ENCODE measurements at regions not wholly inside any gene's neighbourhood (a gene's known extent, or its start where the extent isn't known, plus 50 kb on each side); places are given as distances from the start of the nearest gene placed in this dataset.

DNA sequence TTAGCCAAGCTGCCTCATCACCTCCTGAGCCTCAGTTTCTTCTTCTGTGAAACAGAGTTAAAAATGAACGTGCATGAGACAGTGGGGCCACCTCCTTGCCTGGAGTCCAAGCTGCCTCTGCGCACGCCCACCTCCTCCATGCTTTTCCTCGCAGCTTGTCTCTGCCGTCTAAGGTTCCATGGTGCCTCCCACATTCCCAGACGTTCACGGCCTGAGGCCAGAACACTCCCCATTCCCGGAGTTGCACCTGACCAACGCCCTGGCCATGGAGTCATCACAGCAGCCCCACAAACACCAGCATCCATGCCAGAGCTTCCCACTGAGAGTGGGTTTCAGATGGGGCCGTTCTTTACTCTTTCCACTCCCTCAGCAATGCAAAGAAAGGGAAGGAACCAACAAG lies 183.0 kb upstream of the FOXF1 start:
- H3F3A ChIP-seq (ENCODE audit: low read depth) = no peaks in the 10 kb centered on the region
- Mint-ChIP-seq H3K4me1 (no peaks in the 10 kb centered on the region), H3K4me3 (no peak overlapping the region), H3K27ac (no peak overlapping the region), H3K9me3 (no peaks in the 10 kb centered on the region), H3K36me3 (no peaks in the 10 kb centered on the region), H3K27me3 (ENCODE audit: insufficient read depth, low read depth) (peaks cover 15% of the 10 kb centered on the region)
- H3K27ac ChIP-seq = no peak overlapping the region
- H4K20me1 ChIP-seq (ENCODE audit: low read depth) = no peaks in the 10 kb centered on the region
- no peak for TF ChIP-seq EZH2phosphoT487 (IDR thresholded peaks at IDR 0.05)
- TF ChIP-seq, protein P1, sequence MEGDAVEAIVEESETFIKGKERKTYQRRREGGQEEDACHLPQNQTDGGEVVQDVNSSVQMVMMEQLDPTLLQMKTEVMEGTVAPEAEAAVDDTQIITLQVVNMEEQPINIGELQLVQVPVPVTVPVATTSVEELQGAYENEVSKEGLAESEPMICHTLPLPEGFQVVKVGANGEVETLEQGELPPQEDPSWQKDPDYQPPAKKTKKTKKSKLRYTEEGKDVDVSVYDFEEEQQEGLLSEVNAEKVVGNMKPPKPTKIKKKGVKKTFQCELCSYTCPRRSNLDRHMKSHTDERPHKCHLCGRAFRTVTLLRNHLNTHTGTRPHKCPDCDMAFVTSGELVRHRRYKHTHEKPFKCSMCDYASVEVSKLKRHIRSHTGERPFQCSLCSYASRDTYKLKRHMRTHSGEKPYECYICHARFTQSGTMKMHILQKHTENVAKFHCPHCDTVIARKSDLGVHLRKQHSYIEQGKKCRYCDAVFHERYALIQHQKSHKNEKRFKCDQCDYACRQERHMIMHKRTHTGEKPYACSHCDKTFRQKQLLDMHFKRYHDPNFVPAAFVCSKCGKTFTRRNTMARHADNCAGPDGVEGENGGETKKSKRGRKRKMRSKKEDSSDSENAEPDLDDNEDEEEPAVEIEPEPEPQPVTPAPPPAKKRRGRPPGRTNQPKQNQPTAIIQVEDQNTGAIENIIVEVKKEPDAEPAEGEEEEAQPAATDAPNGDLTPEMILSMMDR (IDR thresholded peaks at IDR 0.05) = no peak
- no peak for TF ChIP-seq EZH2 (IDR thresholded peaks at IDR 0.05)
- no peak overlapping the region for H2AFZ ChIP-seq (replicated peaks)
- no peak overlapping the region for H3K9ac ChIP-seq
- no peak overlapping the region for H3K4me3 ChIP-seq
- peaks cover 11% of the 10 kb centered on the region for H3K27me3 ChIP-seq
- H3K9me3 ChIP-seq (ENCODE audit: low read depth) = no peaks in the 10 kb centered on the region
- H3K79me2 ChIP-seq (ENCODE audit: low read depth) = no peaks in the 10 kb centered on the region
- H3K36me3 ChIP-seq = no peaks in the 10 kb centered on the region
- no peak for DNase-seq (ENCODE audit: low spot score)
- no peak overlapping the region for H3K4me2 ChIP-seq
- H3K4me1 ChIP-seq = no peaks in the 10 kb centered on the region

DNA sequence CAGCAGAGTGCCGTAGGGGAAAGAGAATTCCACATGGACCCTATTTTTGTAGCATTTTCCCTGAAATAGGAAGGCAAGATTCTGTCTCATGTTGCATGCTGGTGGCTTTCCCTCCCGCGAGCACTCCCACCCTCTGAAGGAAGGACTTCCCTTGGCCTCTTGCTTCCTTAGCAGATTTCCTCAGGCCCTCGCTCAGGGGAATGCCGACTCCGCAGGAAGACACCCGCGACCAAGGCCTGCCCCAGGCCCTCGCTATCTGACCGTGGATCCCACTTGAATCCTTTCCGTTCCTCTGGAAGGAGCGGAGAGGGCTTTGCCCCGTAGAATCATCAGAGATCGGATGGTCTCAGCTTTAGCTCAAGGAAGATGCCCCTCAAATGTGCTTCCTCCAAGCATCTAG lies 179.4 kb upstream of the FOXF1 start:
- Mint-ChIP-seq H3K4me3 (no peak overlapping the region), H3K27ac (no peak overlapping the region), H3K27me3 (ENCODE audit: insufficient read depth, low read depth) (peaks cover 15% of the 10 kb centered on the region), H3K36me3 (no peaks in the 10 kb centered on the region), H3K9me3 (no peaks in the 10 kb centered on the region), H3K4me1 (no peaks in the 10 kb centered on the region)
- H3K9ac ChIP-seq = no peak overlapping the region
- no peaks in the 10 kb centered on the region for H3K9me3 ChIP-seq (ENCODE audit: low read depth)
- H3K4me2 ChIP-seq = no peak overlapping the region
- H4K20me1 ChIP-seq (ENCODE audit: low read depth) = no peaks in the 10 kb centered on the region
- no peaks in the 10 kb centered on the region for H3F3A ChIP-seq (ENCODE audit: low read depth)
- peaks cover 11% of the 10 kb centered on the region for H3K4me1 ChIP-seq
- H3K4me3 ChIP-seq = no peak overlapping the region
- TF ChIP-seq EZH2phosphoT487 (IDR thresholded peaks at IDR 0.05) = no peak
- TF ChIP-seq, protein P1 (IDR thresholded peaks at IDR 0.05) = no peak
- TF ChIP-seq EZH2 (IDR thresholded peaks at IDR 0.05) = no peak
- H2AFZ ChIP-seq (replicated peaks) = no peak overlapping the region
- peaks cover 27% of the 10 kb centered on the region for H3K27me3 ChIP-seq
- H3K79me2 ChIP-seq (ENCODE audit: low read depth) = no peaks in the 10 kb centered on the region
- no peaks in the 10 kb centered on the region for H3K36me3 ChIP-seq
- H3K27ac ChIP-seq = no peak overlapping the region
- DNase-seq (ENCODE audit: low spot score) = no peak

DNA sequence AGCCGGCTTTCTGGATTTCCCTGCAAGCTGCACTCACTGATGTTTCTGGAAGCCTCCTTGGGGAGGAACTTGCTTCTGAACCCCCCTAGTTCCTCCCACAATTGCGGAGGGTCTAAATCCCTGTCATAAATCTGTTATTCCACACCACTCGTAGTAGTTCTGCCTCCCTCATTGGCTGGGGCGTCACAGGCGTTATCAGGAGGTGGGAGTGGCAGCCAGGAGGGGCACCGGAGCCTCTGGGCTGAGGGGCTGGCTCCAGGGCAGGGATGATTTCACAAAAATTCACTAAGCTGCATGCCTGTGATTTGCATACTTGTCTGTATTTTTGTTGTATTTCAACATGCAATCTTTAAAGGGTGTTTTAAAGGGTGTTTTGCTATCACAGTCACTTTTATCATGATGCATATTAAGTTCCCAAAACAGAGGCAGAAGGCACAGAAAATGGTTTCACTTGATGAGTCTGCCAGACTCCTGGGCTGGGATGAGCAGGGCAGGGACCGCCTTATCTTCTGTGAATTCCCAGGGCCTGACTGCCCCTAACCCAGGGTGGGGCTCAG lies 176.2 kb upstream of the FOXF1 start:
- TF ChIP-seq EZH2phosphoT487 (IDR thresholded peaks at IDR 0.05) = no peak
- no peak for TF ChIP-seq EZH2 (IDR thresholded peaks at IDR 0.05)
- TF ChIP-seq, protein P1 (IDR thresholded peaks at IDR 0.05) = no peak
- no peak overlapping the region for H2AFZ ChIP-seq (replicated peaks)
- peaks cover 51% of the 10 kb centered on the region for H3K27me3 ChIP-seq
- H3F3A ChIP-seq (ENCODE audit: low read depth) = no peaks in the 10 kb centered on the region
- Mint-ChIP-seq H3K27me3 (ENCODE audit: insufficient read depth, low read depth) (peaks cover 27% of the 10 kb centered on the region), H3K36me3 (no peaks in the 10 kb centered on the region), H3K4me1 (no peaks in the 10 kb centered on the region), H3K4me3 (no peak overlapping the region), H3K27ac (no peak overlapping the region), H3K9me3 (no peaks in the 10 kb centered on the region)
- no peaks in the 10 kb centered on the region for H4K20me1 ChIP-seq (ENCODE audit: low read depth)
- no peaks in the 10 kb centered on the region for H3K36me3 ChIP-seq
- no peak overlapping the region for H3K4me2 ChIP-seq
- DNase-seq (ENCODE audit: low spot score) = no peak
- no peaks in the 10 kb centered on the region for H3K79me2 ChIP-seq (ENCODE audit: low read depth)
- no peak overlapping the region for H3K4me3 ChIP-seq
- H3K4me1 ChIP-seq = peaks cover 11% of the 10 kb centered on the region
- no peak overlapping the region for H3K9ac ChIP-seq
- no peak overlapping the region for H3K27ac ChIP-seq
- H3K9me3 ChIP-seq (ENCODE audit: low read depth) = no peaks in the 10 kb centered on the region

Data from neural progenitor cell (in vitro differentiated cells).